ENCODE measurements at regions not wholly inside any gene's neighbourhood (a gene's known extent, or its start where the extent isn't known, plus 50 kb on each side); places are given as distances from the start of the nearest gene placed in this dataset.

DNA sequence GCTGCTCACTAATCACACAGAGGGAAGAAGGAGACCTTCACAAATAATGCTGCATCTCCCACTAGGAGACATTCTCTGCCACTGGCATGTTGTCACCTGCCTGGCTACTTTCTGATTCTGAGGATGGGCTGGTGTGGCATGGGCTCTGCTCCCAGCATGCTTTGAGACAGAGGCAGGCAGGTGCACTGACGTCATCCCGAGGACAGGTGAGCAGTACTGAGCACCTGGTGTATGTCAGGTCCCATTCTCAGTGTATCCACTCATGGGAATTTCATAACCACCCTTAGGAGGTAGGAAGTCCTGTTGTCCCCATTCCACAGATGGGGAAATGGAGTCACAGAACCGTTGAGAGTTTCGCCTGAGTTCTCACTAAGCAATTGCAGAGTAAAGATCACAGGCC lies 597.9 kb downstream of the VRK1 start (continued):
- no peak for TF ChIP-seq JAZF1 (CRISPR knock-in tag; IDR thresholded peaks at IDR 0.05)

DNA sequence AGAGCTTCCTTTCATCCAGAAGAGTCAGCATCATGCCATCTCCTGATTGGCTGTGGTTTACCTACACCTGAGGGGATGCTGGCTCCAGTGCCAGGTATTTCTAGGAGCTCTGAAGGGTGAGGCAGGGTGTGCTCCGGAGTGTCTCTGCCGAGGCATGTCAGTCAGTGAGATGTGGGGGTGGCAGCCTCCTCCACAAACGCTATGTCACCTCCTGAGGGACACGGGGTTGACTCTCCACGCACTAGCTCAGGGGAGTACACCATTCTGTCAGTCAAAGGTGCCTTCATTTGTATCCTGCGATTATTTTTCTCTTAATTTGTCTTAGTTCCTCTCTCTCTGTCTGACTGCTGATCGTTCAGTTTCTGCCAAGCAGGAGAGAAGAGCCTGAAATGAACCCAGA lies 604.5 kb downstream of the VRK1 start:
- POLR2A ChIA-PET = no interaction called here

DNA sequence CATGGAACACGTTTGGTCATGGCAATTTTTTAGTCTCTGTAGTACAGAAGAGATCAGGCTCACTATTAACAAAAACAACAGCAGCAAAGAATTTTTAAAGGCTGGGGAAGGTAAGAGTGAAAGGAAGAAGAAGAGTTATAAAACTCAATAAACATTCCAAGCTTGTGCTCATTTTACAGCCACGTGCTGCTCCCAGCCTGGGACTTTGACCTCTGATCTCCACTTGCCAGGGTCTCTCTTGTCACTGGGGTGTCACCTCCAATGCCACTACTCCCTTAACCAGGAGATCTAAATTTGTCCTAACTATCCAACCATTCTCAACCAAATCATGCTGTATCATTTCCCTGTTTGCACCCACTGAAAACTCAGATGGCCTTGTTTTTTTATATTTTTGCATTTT lies 605.1 kb downstream of the VRK1 start:
- peaks cover 5% of the 10 kb centered on the region for H3K4me1 Mint-ChIP-seq
- DNase-seq (ENCODE audit: low spot score) (no peak), ATAC-seq (no peak)
- H3K9me3 Mint-ChIP-seq = peaks cover 19% of the 10 kb centered on the region
- no peak overlapping the region for H3K27ac Mint-ChIP-seq
- H3K4me3 Mint-ChIP-seq = no peak overlapping the region
- POLR2A ChIA-PET = no interaction called here
- H3K27me3 Mint-ChIP-seq (ENCODE audit: low read depth) = no peaks in the 10 kb centered on the region; the same call in 1 of the 2 replicates
- H3K36me3 Mint-ChIP-seq = no peaks in the 10 kb centered on the region; the same call in 1 of the 2 replicates
- CTCF ChIA-PET = interaction anchor here (1.4 kb wide), 1 partner anchor 10 kb away, joined by 3 read pairs; no protein-coding TSS in a partner anchor
- TF ChIP-seq, protein P1, sequence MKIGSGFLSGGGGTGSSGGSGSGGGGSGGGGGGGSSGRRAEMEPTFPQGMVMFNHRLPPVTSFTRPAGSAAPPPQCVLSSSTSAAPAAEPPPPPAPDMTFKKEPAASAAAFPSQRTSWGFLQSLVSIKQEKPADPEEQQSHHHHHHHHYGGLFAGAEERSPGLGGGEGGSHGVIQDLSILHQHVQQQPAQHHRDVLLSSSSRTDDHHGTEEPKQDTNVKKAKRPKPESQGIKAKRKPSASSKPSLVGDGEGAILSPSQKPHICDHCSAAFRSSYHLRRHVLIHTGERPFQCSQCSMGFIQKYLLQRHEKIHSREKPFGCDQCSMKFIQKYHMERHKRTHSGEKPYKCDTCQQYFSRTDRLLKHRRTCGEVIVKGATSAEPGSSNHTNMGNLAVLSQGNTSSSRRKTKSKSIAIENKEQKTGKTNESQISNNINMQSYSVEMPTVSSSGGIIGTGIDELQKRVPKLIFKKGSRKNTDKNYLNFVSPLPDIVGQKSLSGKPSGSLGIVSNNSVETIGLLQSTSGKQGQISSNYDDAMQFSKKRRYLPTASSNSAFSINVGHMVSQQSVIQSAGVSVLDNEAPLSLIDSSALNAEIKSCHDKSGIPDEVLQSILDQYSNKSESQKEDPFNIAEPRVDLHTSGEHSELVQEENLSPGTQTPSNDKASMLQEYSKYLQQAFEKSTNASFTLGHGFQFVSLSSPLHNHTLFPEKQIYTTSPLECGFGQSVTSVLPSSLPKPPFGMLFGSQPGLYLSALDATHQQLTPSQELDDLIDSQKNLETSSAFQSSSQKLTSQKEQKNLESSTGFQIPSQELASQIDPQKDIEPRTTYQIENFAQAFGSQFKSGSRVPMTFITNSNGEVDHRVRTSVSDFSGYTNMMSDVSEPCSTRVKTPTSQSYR (CRISPR knock-in tag; IDR thresholded peaks at IDR 0.05) = no peak
- TF ChIP-seq, protein P2, sequence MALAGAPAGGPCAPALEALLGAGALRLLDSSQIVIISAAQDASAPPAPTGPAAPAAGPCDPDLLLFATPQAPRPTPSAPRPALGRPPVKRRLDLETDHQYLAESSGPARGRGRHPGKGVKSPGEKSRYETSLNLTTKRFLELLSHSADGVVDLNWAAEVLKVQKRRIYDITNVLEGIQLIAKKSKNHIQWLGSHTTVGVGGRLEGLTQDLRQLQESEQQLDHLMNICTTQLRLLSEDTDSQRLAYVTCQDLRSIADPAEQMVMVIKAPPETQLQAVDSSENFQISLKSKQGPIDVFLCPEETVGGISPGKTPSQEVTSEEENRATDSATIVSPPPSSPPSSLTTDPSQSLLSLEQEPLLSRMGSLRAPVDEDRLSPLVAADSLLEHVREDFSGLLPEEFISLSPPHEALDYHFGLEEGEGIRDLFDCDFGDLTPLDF (CRISPR knock-in tag; IDR thresholded peaks at IDR 0.05) = no peak

More for the DNA sequence above, 604.5 kb downstream of the VRK1 start:
- ATAC-seq (no peak), DNase-seq (ENCODE audit: low spot score) (no peak)
- Mint-ChIP-seq H3K4me1 (peaks cover 11% of the 10 kb centered on the region), H3K4me3 (no peak overlapping the region), H3K27me3 (ENCODE audit: low read depth) (no peaks in the 10 kb centered on the region; the same call in 1 of the 2 replicates), H3K9me3 (peaks cover 19% of the 10 kb centered on the region), H3K36me3 (no peaks in the 10 kb centered on the region; the same call in 1 of the 2 replicates), H3K27ac (no peak overlapping the region)
- CTCF ChIA-PET = interaction anchor here (1.4 kb wide), 1 partner anchor 9 kb away, joined by 3 read pairs; no protein-coding TSS in a partner anchor
- TF ChIP-seq MXD4 (CRISPR knock-in tag; IDR thresholded peaks at IDR 0.05; ENCODE audit: borderline replicate concordance) = no peak
- TF ChIP-seq, protein P3, sequence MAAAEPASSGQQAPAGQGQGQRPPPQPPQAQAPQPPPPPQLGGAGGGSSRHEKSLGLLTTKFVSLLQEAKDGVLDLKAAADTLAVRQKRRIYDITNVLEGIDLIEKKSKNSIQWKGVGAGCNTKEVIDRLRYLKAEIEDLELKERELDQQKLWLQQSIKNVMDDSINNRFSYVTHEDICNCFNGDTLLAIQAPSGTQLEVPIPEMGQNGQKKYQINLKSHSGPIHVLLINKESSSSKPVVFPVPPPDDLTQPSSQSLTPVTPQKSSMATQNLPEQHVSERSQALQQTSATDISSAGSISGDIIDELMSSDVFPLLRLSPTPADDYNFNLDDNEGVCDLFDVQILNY (CRISPR knock-in tag; IDR thresholded peaks at IDR 0.05) = no peak
- no peak for TF ChIP-seq ZNF263 (CRISPR knock-in tag; IDR thresholded peaks at IDR 0.05; ENCODE audit: low read depth)
- TF ChIP-seq, protein P4, sequence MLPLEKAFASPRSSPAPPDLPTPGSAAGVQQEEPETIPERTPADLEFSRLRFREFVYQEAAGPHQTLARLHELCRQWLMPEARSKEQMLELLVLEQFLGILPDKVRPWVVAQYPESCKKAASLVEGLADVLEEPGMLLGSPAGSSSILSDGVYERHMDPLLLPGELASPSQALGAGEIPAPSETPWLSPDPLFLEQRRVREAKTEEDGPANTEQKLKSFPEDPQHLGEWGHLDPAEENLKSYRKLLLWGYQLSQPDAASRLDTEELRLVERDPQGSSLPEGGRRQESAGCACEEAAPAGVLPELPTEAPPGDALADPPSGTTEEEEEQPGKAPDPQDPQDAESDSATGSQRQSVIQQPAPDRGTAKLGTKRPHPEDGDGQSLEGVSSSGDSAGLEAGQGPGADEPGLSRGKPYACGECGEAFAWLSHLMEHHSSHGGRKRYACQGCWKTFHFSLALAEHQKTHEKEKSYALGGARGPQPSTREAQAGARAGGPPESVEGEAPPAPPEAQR (CRISPR knock-in tag; IDR thresholded peaks at IDR 0.05) = no peak
- no peak for TF ChIP-seq ZNF416 (CRISPR knock-in tag; IDR thresholded peaks at IDR 0.05)
- TF ChIP-seq, protein P5, sequence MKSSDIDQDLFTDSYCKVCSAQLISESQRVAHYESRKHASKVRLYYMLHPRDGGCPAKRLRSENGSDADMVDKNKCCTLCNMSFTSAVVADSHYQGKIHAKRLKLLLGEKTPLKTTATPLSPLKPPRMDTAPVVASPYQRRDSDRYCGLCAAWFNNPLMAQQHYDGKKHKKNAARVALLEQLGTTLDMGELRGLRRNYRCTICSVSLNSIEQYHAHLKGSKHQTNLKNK (CRISPR knock-in tag; IDR thresholded peaks at IDR 0.05) = no peak
- TF ChIP-seq, protein P6, sequence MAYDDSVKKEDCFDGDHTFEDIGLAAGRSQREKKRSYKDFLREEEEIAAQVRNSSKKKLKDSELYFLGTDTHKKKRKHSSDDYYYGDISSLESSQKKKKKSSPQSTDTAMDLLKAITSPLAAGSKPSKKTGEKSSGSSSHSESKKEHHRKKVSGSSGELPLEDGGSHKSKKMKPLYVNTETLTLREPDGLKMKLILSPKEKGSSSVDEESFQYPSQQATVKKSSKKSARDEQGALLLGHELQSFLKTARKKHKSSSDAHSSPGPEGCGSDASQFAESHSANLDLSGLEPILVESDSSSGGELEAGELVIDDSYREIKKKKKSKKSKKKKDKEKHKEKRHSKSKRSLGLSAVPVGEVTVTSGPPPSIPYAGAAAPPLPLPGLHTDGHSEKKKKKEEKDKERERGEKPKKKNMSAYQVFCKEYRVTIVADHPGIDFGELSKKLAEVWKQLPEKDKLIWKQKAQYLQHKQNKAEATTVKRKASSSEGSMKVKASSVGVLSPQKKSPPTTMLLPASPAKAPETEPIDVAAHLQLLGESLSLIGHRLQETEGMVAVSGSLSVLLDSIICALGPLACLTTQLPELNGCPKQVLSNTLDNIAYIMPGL (CRISPR knock-in tag; IDR thresholded peaks at IDR 0.05) = no peak
- TF ChIP-seq ZNF396 (CRISPR knock-in tag; IDR thresholded peaks at IDR 0.05; ENCODE audit: borderline replicate concordance) = no peak
- TF ChIP-seq NR1H2 (CRISPR knock-in tag; IDR thresholded peaks at IDR 0.05) = no peak
- no peak for TF ChIP-seq ZNF232 (CRISPR knock-in tag; IDR thresholded peaks at IDR 0.05)
- no peak for TF ChIP-seq NR2C2 (CRISPR knock-in tag; IDR thresholded peaks at IDR 0.05)
- TF ChIP-seq, protein P7, sequence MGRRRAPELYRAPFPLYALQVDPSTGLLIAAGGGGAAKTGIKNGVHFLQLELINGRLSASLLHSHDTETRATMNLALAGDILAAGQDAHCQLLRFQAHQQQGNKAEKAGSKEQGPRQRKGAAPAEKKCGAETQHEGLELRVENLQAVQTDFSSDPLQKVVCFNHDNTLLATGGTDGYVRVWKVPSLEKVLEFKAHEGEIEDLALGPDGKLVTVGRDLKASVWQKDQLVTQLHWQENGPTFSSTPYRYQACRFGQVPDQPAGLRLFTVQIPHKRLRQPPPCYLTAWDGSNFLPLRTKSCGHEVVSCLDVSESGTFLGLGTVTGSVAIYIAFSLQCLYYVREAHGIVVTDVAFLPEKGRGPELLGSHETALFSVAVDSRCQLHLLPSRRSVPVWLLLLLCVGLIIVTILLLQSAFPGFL (CRISPR knock-in tag; IDR thresholded peaks at IDR 0.05; ENCODE audit: borderline replicate concordance) = no peak

All from WTC11 (cell line).